GM18909 (cell line): ENCODE measurements at regions not wholly inside any gene's neighbourhood (a gene's known extent, or its start where the extent isn't known, plus 50 kb on each side); places are given as distances from the start of the nearest gene placed in this dataset.

Experiments used
- ATAC-seq: cut with Tn5 transposase; IDR thresholded peaks from one replicate; pipeline ENCODE4 v1.9.1; 2021; ENCODE audit warnings: mild to moderate bottlenecking; ENCODE audit not compliant: unreplicated experiment, poor library complexity

GRCh38 chr5:27325513-27325912 lies 287.1 kb upstream of the CDH9 start:
- ATAC-seq, result no peak

GRCh38 chr5:27318701-27319100 lies 280.3 kb upstream of the CDH9 start:
- no peak for ATAC-seq

DNA sequence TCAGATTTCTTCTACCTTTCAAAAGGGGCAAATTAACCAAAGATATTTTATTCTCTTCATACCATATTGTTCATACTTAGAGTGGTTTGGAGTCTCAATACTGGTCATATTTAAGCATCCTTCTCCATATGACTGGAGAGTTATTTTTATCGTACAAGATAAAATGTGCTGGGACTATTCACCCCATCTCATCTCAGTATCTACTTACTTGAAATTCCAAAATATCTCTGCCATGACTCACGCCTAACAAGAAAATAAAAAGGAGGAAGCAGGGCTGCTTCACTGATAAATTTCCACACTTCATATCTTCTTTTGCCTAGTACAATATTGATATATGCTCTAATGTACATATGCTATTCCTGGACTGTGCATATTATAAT lies 277.9 kb upstream of the CDH9 start:
- no peak for ATAC-seq

GRCh38 chr5:27315363-27316270 lies 277.2 kb upstream of the CDH9 start:
- ATAC-seq, result no peak

GRCh38 chr5:27313549-27313948 lies 275.2 kb upstream of the CDH9 start:
- ATAC-seq, result no peak

DNA sequence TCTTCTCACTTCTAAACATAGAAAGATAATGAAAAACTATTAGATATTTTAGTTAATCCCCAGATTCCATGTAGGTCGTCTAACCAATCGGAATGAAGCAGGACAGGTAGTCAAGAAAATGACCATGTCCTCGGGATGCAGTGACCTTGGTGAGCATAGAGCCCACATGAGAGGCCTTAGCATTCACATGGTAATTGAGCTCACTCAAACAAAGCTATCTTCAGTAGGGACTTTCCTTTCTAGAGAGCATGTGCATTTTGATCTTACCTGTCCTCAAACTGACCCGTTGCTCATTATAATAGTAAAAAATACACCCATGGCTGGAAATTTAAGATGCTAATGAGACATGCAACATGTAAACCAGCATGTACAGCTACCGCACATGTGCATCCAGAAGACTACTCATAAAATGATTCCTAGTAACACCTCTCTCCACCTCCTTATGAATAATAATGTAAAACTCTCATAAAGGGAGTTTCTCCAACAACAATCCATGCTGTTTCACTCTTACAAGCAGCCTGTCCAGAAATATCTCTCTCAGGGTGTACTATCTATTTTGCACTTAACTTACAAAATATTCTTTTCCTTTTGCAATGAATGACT lies 274.0 kb upstream of the CDH9 start:
- ATAC-seq, result no peak

DNA sequence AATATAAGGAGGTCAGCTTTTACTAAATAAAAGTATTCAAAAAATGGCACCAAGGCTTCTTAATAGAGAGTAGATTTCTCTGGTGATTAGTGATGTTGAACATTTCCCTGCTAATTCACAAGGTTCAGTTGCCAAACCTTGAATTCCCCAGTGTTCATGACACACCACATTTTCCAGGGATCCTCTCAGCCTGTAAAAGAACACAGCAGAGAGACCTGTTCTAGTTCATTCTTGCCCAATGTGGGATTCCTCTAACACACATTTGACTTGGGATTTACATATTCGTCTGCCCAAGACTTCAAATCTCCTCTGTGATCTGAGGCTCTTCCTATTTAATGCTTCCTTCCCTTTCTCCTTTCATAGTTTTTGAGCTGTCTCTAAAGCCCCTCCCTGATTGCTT lies 273.2 kb upstream of the CDH9 start:
- ATAC-seq, result no peak

GRCh38 chr5:27308153-27308552 lies 269.8 kb upstream of the CDH9 start:
- ATAC-seq, result no peak

DNA sequence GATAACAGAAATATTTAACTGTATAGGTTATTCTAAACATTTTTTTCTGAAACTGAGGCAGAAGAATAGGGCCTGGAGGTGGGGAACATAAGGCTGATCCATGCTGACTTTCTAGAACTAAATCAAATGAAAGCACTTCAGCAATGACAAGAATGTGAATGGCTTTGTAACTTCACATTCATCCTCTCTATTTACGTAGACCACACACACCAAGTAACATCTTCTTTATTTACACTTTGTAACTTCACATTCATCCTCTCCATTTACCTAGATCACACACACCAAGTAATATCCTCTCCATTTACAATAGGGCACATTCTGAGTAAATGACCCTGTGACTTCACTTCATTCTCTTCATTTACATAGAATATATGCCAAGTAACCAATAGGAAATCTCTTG lies 251.8 kb upstream of the CDH9 start:
- ATAC-seq, result no peak

- ATAC-seq, result no peak
These were observed 237.7 kb upstream of the CDH9 start for GRCh38 chr5:27276119-27276518.

DNA sequence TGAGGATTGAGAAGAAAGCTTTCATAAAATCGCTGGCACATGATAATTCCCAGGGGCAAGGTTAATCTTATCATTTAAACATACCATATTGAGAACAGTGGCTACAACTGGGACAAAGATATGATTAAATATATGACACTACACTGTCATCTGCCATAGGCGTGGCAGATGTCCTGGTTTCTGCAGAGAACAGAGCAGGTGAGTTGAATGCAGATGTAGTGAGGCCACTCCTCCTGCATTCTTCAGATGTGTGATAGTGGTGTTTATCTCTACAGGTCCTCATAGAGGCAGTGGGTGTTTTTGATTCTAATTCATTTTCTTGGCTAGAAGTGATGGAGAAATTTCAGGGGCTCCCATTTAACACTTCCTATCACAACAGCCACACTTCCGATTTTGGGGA lies 237.0 kb upstream of the CDH9 start:
- ATAC-seq, result no peak

DNA sequence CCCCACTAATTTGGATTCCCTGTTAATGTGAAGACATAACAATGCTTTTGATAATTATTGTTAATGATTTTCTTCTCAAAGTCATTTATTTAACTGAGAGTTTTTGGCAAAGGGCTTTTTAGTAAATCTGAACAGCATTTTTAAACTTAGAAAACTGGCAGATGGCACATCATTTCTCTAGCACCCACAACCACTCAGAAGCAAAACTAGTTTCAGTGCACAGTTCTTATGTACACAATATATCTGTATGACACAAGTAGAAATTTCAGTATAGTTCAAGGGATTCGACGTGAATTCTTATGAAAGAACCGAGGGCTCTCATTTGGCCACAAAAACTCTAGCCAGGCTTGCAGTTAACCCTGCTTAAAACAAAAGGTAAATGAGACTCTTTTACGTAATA lies 231.4 kb upstream of the CDH9 start:
- no peak for ATAC-seq

- no peak for ATAC-seq
These were observed 228.9 kb upstream of the CDH9 start for GRCh38 chr5:27267209-27267824.

DNA sequence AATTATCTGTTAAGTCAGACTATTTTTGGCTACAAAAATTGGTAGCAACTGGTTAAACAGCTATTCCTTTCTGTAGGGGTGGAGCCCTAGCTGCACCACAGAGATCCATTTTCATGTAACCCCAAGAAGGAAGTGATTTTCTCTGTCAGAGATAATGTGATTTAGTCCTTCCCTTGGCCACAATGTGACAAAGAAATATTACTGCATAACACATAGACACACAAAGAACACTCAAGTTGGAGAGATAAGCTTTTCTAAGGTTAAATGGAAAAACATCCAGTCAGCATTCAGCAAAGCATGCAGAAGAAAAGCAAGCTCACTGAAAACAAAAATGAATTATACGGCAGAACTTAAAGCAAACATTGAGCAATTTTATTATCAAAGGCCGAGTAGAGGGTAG lies 227.8 kb upstream of the CDH9 start:
- ATAC-seq, result no peak

DNA sequence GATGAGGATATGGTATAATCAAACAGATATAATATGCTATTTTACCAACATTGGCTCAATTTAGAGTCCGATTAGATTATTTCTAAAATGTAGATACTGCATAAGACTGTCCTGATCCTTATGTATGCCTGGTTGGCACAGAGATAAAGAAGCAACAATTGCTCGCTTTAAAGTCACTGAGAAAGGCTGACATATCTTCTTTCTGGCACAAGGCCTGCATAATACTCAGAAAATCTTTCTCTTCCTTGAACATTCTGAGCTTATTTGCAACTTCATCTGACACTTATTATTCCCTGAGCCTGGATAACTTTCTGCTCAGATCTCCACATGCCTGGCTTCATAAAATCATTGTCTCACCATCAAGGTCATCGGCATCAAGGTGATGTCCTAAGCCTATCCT lies 219.3 kb upstream of the CDH9 start:
- ATAC-seq, result no peak

DNA sequence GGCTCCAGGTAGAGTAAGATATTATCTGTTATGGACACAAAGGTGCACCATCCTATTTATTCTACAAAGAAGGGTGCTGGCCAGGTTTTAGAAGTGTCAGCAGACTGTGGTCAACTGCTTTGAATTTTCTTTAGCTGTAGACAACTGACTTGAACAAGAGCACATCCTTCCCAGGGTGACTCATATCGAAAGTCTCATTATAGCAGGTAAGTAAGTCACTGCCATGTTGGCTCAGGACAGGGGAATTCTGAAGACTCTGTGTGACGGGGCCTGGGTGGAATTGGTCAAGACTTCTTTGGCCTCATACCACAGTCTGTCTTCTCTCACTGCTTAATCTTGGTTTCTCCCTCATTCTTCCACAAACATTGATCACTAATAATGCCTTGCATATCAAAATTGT lies 214.5 kb upstream of the CDH9 start:
- ATAC-seq, result no peak

DNA sequence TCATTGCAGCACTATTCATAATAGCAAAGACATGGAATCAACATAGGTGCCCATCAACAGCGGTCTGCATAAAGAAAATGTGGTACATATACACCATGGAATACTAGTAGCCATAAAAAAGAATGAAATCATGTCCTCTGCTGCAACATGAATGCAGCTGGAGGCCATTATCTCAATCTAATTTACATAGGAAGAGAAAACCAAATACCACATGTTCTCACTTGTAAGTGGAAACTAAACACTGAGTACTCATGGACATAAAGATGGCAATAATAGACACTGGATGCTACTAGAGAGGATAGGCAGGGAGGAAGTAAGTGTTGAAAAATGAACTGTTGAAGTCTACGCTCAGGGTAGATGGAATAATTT lies 203.9 kb upstream of the CDH9 start:
- ATAC-seq, result no peak

DNA sequence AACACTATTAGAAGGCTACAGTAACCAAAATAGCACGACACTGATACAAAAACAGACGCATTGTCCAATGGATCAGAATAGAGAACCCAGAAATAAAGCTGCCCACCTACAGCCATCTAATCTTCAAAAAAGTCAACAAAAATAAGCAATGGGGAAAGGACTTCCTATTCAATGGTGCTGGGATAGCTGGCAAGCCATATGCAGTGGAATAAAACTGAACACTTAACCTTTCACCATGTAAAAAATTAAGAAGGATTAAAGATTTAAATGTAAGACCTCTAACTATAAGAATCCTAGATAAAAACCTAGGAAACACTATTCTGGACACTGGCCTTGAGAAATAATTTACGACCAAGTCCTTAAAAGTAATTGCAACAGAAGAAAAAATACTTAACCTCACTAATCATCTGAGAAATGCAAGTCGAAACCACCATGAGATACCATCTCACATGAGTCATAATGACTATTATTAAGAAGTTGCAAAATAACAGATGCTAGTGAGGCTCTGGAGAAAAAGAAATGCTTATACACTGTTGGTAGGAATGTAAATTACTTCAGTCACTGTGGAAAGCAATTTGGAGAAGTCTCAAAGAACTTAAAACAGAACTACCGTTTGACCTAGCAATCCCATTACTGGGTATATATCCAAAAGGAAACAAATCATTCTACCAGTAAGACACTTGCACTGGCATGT lies 203.3 kb upstream of the CDH9 start:
- ATAC-seq, result no peak

DNA sequence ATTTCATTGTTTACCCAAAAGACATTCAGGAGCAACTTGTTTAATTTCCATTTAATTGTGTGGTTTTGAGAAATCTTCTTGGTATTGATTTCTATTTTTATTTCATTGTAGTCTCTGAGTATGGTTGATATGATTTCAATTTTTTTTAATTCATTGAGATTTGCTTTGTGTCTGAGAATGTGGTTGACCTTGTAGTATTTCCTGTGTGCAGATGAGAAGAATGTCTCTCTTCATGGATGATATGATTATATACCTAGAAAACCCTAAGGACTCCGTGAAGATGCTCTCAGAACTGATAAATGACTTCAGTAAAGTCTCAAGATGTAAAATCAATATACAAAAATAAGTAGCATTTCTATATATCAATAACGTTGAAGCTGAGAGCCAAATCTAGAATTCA lies 202.4 kb upstream of the CDH9 start:
- no peak for ATAC-seq

- ATAC-seq, result no peak
These were observed 196.5 kb upstream of the CDH9 start for GRCh38 chr5:27234916-27235315.

- ATAC-seq, result no peak
These were observed 183.0 kb upstream of the CDH9 start for GRCh38 chr5:27221410-27221809.
